BJ (cell line): ENCODE measurements at regions not wholly inside any gene's neighbourhood (a gene's known extent, or its start where the extent isn't known, plus 50 kb on each side); places are given as distances from the start of the nearest gene placed in this dataset.

Source experiments
- CTCF ChIA-PET: fragments of 350-600 bp; formaldehyde crosslinking; extraction: SDS; loops from one replicate; lab custom pipeline; 2021; ENCODE audit warnings: antibody characterized with exemption, inconsistent platforms; lab: Yijun Ruan, JAX
- POLR2A ChIA-PET: fragments of 300-600 bp; sonication (Branson Sonifier 250); formaldehyde crosslinking; extraction: SDS; loops from one replicate; lab custom pipeline; 2021; ENCODE audit warnings: antibody characterized with exemption; lab: Charles Lee
- DNase-seq: peaks from one replicate; pipeline ENCODE4 v3.0.0-alpha.2; 2011; ENCODE audit warnings: low read depth
- H3K27me3 ChIP-seq: 2 replicates; pipeline ENCODE4 v1.6.0; 2011; ENCODE audit warnings: low read length; ENCODE audit not compliant: control insufficient read depth, insufficient read depth
- H3K36me3 ChIP-seq: 2 replicates; pipeline ENCODE4 v1.5.1; 2011; ENCODE audit warnings: low read length; ENCODE audit not compliant: control insufficient read depth, insufficient read depth
- H3K4me3 ChIP-seq: 2 replicates; pipeline ENCODE4 v1.5.1; 2011; ENCODE audit warnings: low read depth, mild to moderate bottlenecking, control low read depth, low read length
- CTCF ChIP-seq: IDR thresholded peaks from 2 replicates; pipeline ENCODE4 v1.5.1; 2011; ENCODE audit warnings: low read depth, mild to moderate bottlenecking, control low read depth, inconsistent platforms, low read length, moderate library complexity; ENCODE audit not compliant: insufficient read depth

GRCh38 chr2:153548536-153548935 is 70.0 kb upstream of the RPRM start:
- H3K4me3 ChIP-seq, result no peak overlapping the region
- no peaks in the 10 kb centered on the region for H3K36me3 ChIP-seq
- ChIA-PET POLR2A (no interaction called here), CTCF (no interaction called here)
- no peaks in the 10 kb centered on the region for H3K27me3 ChIP-seq
- DNase-seq, result no peak
- TF ChIP-seq CTCF, result no peak

- no peaks in the 10 kb centered on the region for H3K27me3 ChIP-seq
- DNase-seq, result no peak
- CTCF ChIA-PET, result no interaction called here
- POLR2A ChIA-PET, result no interaction called here
- H3K4me3 ChIP-seq, result no peak overlapping the region
- H3K36me3 ChIP-seq, result no peaks in the 10 kb centered on the region
- TF ChIP-seq CTCF, result no peak
These were observed 73.1 kb upstream of the RPRM start for GRCh38 chr2:153551698-153552097.

- Histone ChIP-seq H3K4me3 (no peak overlapping the region), H3K36me3 (no peaks in the 10 kb centered on the region), H3K27me3 (no peaks in the 10 kb centered on the region)
- POLR2A ChIA-PET, result no interaction called here
- CTCF ChIA-PET, result no interaction called here
- no peak for TF ChIP-seq CTCF
- no peak for DNase-seq
These were observed 78.6 kb upstream of the RPRM start for GRCh38 chr2:153557211-153557610.

GRCh38 chr2:153557714-153558113 is 79.2 kb upstream of the RPRM start:
- Histone ChIP-seq H3K36me3 (no peaks in the 10 kb centered on the region), H3K4me3 (no peak overlapping the region), H3K27me3 (no peaks in the 10 kb centered on the region)
- POLR2A ChIA-PET, result no interaction called here
- no peak for DNase-seq
- no peak for TF ChIP-seq CTCF
- CTCF ChIA-PET, result no interaction called here

- ChIA-PET CTCF (no interaction called here), POLR2A (no interaction called here)
- H3K4me3 ChIP-seq, result no peak overlapping the region
- no peaks in the 10 kb centered on the region for H3K36me3 ChIP-seq
- TF ChIP-seq CTCF, result no peak
- DNase-seq, result no peak
- no peaks in the 10 kb centered on the region for H3K27me3 ChIP-seq
These were observed 79.7 kb upstream of the RPRM start for GRCh38 chr2:153558247-153558646.
